ENCODE measurements at regions not wholly inside any gene's neighbourhood (a gene's known extent, or its start where the extent isn't known, plus 50 kb on each side); places are given as distances from the start of the nearest gene placed in this dataset.
A peak's percentile ranks its signal among the peaks of the same experiment; 100 is the strongest.
"Not testable (repeated sequence)": the region's sequence is repeated elsewhere in the genome, so short reads cannot be mapped to it uniquely, and the experiment has no call there.

GRCh38 chr12:93079976-93080375 lies 150.9 kb upstream of the EEA1 start:
- no peak for DNase-seq

GRCh38 chr12:93080452-93080851 lies 151.4 kb upstream of the EEA1 start:
- no peak for DNase-seq

- no peak for DNase-seq
Observed at GRCh38 chr12:93080994-93081809, 152.1 kb upstream of the EEA1 start.

GRCh38 chr12:93081810-93082165 lies 152.7 kb upstream of the EEA1 start:
- DNase-seq, result no peak

- no peak for DNase-seq
Observed at GRCh38 chr12:93085383-93086287, 156.5 kb upstream of the EEA1 start.

GRCh38 chr12:93086288-93086727 lies 157.2 kb upstream of the EEA1 start:
- no peak for DNase-seq

GRCh38 chr12:93087840-93088610 lies 158.9 kb upstream of the EEA1 start:
- DNase-seq, result no peak

GRCh38 chr12:93089805-93090569 lies 160.9 kb upstream of the EEA1 start:
- no peak for DNase-seq

- DNase-seq, result no peak
Observed at GRCh38 chr12:93090731-93091172, 161.7 kb upstream of the EEA1 start.

- DNase-seq, result no peak
Observed at GRCh38 chr12:93091886-93092648, 163.0 kb upstream of the EEA1 start.

- no peak for DNase-seq
Observed at GRCh38 chr12:93092649-93092945, 163.5 kb upstream of the EEA1 start.

GRCh38 chr12:93093243-93093642 lies 164.1 kb upstream of the EEA1 start:
- no peak for DNase-seq

- DNase-seq, result not testable (repeated sequence)
Observed at GRCh38 chr12:93094222-93094621, 165.1 kb upstream of the EEA1 start.

GRCh38 chr12:93094988-93095737 lies 166.1 kb upstream of the EEA1 start:
- no peak for DNase-seq

- DNase-seq, result no peak
Observed at GRCh38 chr12:93097417-93097816, 168.3 kb upstream of the EEA1 start.

GRCh38 chr12:93098077-93098476 lies 169.0 kb upstream of the EEA1 start:
- peak in 18 of 56 donors; percentile 1 to 49 (median 8) for DNase-seq

- no peak for DNase-seq
Observed at GRCh38 chr12:93099792-93100191, 170.7 kb upstream of the EEA1 start.

- no peak for DNase-seq
Observed at GRCh38 chr12:93100610-93101009, 171.5 kb upstream of the EEA1 start.

GRCh38 chr12:93101367-93101766 lies 172.3 kb upstream of the EEA1 start:
- DNase-seq, result no peak

Data from nucleus accumbens (tissue), 56 donors.